SK-N-SH (cell line): ENCODE measurements at regions not wholly inside any gene's neighbourhood (a gene's known extent, or its start where the extent isn't known, plus 50 kb on each side); places are given as distances from the start of the nearest gene placed in this dataset.

Experiments used
- CTCF ChIA-PET: fragments of 300-600, 350-600 bp; formaldehyde crosslinking; extraction: SDS; loops from one replicate; lab custom pipeline; 2021; lab: Yijun Ruan, JAX
- POLR2A ChIA-PET: fragments of 350-600 bp; sonication (Branson Sonifier 250); formaldehyde crosslinking; extraction: SDS; loops from one replicate; lab custom pipeline; 2020; ENCODE audit warnings: antibody characterized with exemption, inconsistent platforms; lab: Yijun Ruan, JAX
- DNase-seq: peaks from one replicate; pipeline ENCODE4 v3.0.0; 2012
- H2AFZ ChIP-seq: fragments of 200-600 bp; sonication (generic); 2 replicates; pipeline ENCODE4 v1.8.1; 2016; ENCODE audit warnings: antibody characterized with exemption, mild to moderate bottlenecking, low read depth
- H3F3A ChIP-seq: fragments of 200-600 bp; sonication (generic); replicated peaks from 2 replicates; pipeline ENCODE3; 2016; ENCODE audit warnings: antibody characterized with exemption, mild to moderate bottlenecking; ENCODE audit not compliant: insufficient read depth
- H3K27ac ChIP-seq, 2 experiments: fragments of 200-500 bp in 1 of 2; fragments of 200-600 bp in 1 of 2; sonication (Bioruptor generic) in 1 of 2; sonication (generic), shearing (Covaris generic) in 1 of 2; 2 replicates each; pipeline versions ENCODE4 v1.5.1 to v1.6.1; 2014 to 2016; ENCODE audit warnings: low read depth in 2 of 2, inconsistent platforms in 1 of 2, low read length in 1 of 2, mild to moderate bottlenecking in 1 of 2, mixed read lengths in 1 of 2
- H3K27me3 ChIP-seq: fragments of 200-600 bp; sonication (generic), shearing (Covaris generic); 2 replicates; pipeline ENCODE4 v1.6.1; 2016; ENCODE audit warnings: mixed run types; ENCODE audit not compliant: insufficient read depth
- H3K36me3 ChIP-seq, 2 experiments: fragments of 200-500 bp in 1 of 2; fragments of 200-600 bp in 1 of 2; sonication (Bioruptor generic) in 1 of 2; sonication (generic) in 1 of 2; replicated peaks in 1 of 2; 2 replicates each; pipeline versions ENCODE3 to v1.5.1; 2014 to 2016; ENCODE audit warnings: low read length in 1 of 2, mild to moderate bottlenecking in 1 of 2; ENCODE audit not compliant: insufficient read depth in 2 of 2, control insufficient read depth in 1 of 2
- H3K4me1 ChIP-seq, 2 experiments: fragments of 200-500 bp in 1 of 2; fragments of 200-600 bp in 1 of 2; sonication (Bioruptor generic) in 1 of 2; sonication (generic), shearing (Covaris generic) in 1 of 2; 2 replicates each; pipeline versions ENCODE4 v1.5.1 to v1.6.1; 2014 to 2016; ENCODE audit warnings: low read depth in 1 of 2, low read length in 1 of 2, mixed run types in 1 of 2; ENCODE audit not compliant: insufficient read depth in 2 of 2, control insufficient read depth in 1 of 2
- H3K4me2 ChIP-seq: fragments of 200-600 bp; sonication (generic), shearing (Covaris generic); 2 replicates; pipeline ENCODE4 v1.6.1; 2017; ENCODE audit warnings: mixed run types
- H3K4me3 ChIP-seq, 2 experiments: fragments of 200-500 bp in 1 of 2; fragments of 200-600 bp in 1 of 2; sonication (Bioruptor generic) in 1 of 2; sonication (generic), shearing (Covaris generic) in 1 of 2; 2 replicates each; pipeline versions ENCODE4 v1.5.1 to v1.8.1; 2014 to 2016; ENCODE audit warnings: low read depth in 2 of 2, inconsistent platforms in 1 of 2, low read length in 1 of 2, mild to moderate bottlenecking in 1 of 2, mixed read lengths in 1 of 2, moderate library complexity in 1 of 2
- H3K79me2 ChIP-seq: fragments of 200-600 bp; sonication (generic); 2 replicates; pipeline ENCODE4 v1.8.1; 2017; ENCODE audit warnings: mild to moderate bottlenecking; ENCODE audit not compliant: insufficient read depth
- H3K9ac ChIP-seq: fragments of 200-600 bp; sonication (generic); 2 replicates; pipeline ENCODE4 v1.6.1; 2017; ENCODE audit warnings: mixed run types
- H3K9me2 ChIP-seq: fragments of 200-600 bp; sonication (generic); 2 replicates; pipeline ENCODE4 v1.6.1; 2017; ENCODE audit warnings: mixed run types
- H3K9me3 ChIP-seq: fragments of 200-600 bp; sonication (generic); 2 replicates; pipeline ENCODE4 v1.6.1; 2017; ENCODE audit warnings: mixed run types, mild to moderate bottlenecking, moderate library complexity
- H4K20me1 ChIP-seq: fragments of 200-600 bp; sonication (generic); 2 replicates; pipeline ENCODE4 v1.6.1; 2017; ENCODE audit warnings: mild to moderate bottlenecking, mixed run types; ENCODE audit not compliant: insufficient read depth
- CHD2 ChIP-seq: fragments of 150-350 bp; IDR thresholded peaks from 2 replicates; pipeline ENCODE4 v1.6.1; 2018; ENCODE audit warnings: low read length; ENCODE audit not compliant: partially characterized antibody
- ELF1 ChIP-seq: IDR thresholded peaks from 2 replicates; pipeline ENCODE4 v1.4.0; 2012
- EP300 ChIP-seq, 2 experiments: IDR thresholded peaks; 2 replicates each; pipeline versions ENCODE4 v1.4.0 to v1.6.1; 2012; ENCODE audit warnings: borderline replicate concordance in 1 of 2, low read depth in 1 of 2, low read length in 1 of 2
- EZH2phosphoT487 ChIP-seq: fragments of 200-600 bp; sonication (generic); IDR thresholded peaks from 2 replicates; pipeline ENCODE4 v1.6.1; 2017; ENCODE audit warnings: low read depth, mixed run types, mild to moderate bottlenecking, antibody characterized with exemption, moderate library complexity, borderline replicate concordance
- FOSL2 ChIP-seq: IDR thresholded peaks from 2 replicates; pipeline ENCODE4 v1.4.0; 2012; ENCODE audit warnings: low read depth, mild to moderate bottlenecking, moderate library complexity, borderline replicate concordance
- FOXJ3 ChIP-seq: sonication (generic); formaldehyde crosslinking; IDR thresholded peaks from 2 replicates; pipeline ENCODE4 v1.5.1; 2020; ENCODE audit warnings: mild to moderate bottlenecking, missing genetic modification reagents
- GABPA ChIP-seq: IDR thresholded peaks from 2 replicates; pipeline ENCODE4 v1.4.0; 2012; ENCODE audit warnings: low read depth, mild to moderate bottlenecking
- GATA2 ChIP-seq: sonication (generic); formaldehyde crosslinking; IDR thresholded peaks from 2 replicates; pipeline ENCODE4 v1.5.0; 2020; ENCODE audit warnings: mild to moderate bottlenecking, missing genetic modification reagents
- IRF3 ChIP-seq: fragments of 150-350 bp; IDR thresholded peaks from 2 replicates; pipeline ENCODE4 v1.6.1; 2016; ENCODE audit warnings: mild to moderate bottlenecking, low read depth, low read length
- MAX ChIP-seq: IDR thresholded peaks from 2 replicates; pipeline ENCODE4 v1.4.0; 2012; ENCODE audit warnings: low read depth
- NFIC ChIP-seq: IDR thresholded peaks from 2 replicates; pipeline ENCODE4 v1.4.0; 2012; ENCODE audit warnings: borderline replicate concordance
- POLR2AphosphoS5 ChIP-seq: IDR thresholded peaks from 2 replicates; pipeline ENCODE4 v1.6.1; 2012; ENCODE audit warnings: low read depth, low read length
- RCOR1 ChIP-seq: fragments of 150-350 bp; IDR thresholded peaks from 2 replicates; pipeline ENCODE4 v1.6.1; 2017; ENCODE audit warnings: antibody characterized with exemption, low read length
- REST ChIP-seq: IDR thresholded peaks from 2 replicates; pipeline ENCODE4 v1.6.1; 2012; ENCODE audit warnings: mild to moderate bottlenecking, low read depth, low read length, moderate library complexity
- RXRA ChIP-seq: IDR thresholded peaks from 2 replicates; pipeline ENCODE4 v1.4.0; 2012; ENCODE audit warnings: low read depth, mild to moderate bottlenecking, borderline replicate concordance
- SIN3A ChIP-seq: IDR thresholded peaks from 2 replicates; pipeline ENCODE4 v1.6.1; 2012; ENCODE audit warnings: low read depth, mild to moderate bottlenecking, low read length, moderate library complexity, borderline replicate concordance
- SMC3 ChIP-seq: IDR thresholded peaks from 2 replicates; pipeline ENCODE4 v1.6.1; 2012; ENCODE audit warnings: low read depth, low read length, improper control_type of control experiment
- TAF1 ChIP-seq: IDR thresholded peaks from 2 replicates; pipeline ENCODE4 v1.6.1; 2012; ENCODE audit warnings: low read depth, mild to moderate bottlenecking, low read length, moderate library complexity, borderline replicate concordance
- TCF12 ChIP-seq: IDR thresholded peaks from 2 replicates; pipeline ENCODE4 v1.4.0; 2012
- USF1 ChIP-seq: IDR thresholded peaks from 2 replicates; pipeline ENCODE4 v1.4.0; 2012; ENCODE audit warnings: low read depth, borderline replicate concordance
- WGBS: methylation state at CpG from one replicate; pipeline ENCODE4 v1.1.6; 2017; ENCODE audit warnings: low lambda C conversion rate; 5-methylcytosine and 5-hydroxymethylcytosine counted together
- TF ChIP-seq, protein P1 (sequence below): IDR thresholded peaks from 2 replicates; pipeline ENCODE4; 2012

DNA sequence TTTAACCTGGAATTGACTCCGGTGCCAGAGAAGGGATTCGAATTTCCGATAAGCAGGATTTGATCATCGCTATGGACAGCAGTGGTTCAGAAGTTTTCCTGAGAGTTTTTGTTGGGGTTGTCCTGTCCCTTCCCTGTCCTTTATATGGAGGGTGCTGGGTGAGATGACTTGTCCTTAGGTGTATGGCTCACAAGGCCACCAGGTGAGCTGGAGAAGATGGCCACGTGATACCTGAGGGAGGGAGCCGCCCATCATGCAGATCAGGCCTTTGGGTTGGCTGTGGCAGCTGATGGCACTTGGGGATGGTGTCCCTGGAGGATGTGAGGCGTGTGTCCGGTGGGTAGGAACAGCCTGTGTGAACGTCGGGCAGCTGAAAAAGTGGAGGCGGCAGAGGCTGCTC, 187.7 kb downstream of the PTPN20 start:
- H3K27me3 ChIP-seq, result no peaks in the 10 kb centered on the region
- POLR2A ChIA-PET, result no interaction called here
- no peaks in the 10 kb centered on the region for H4K20me1 ChIP-seq
- H3K9me3 ChIP-seq, result no peaks in the 10 kb centered on the region
- no peaks in the 10 kb centered on the region for H3K4me1 ChIP-seq
- H3K27ac ChIP-seq, result no peak overlapping the region
- H3K4me2 ChIP-seq, result no peak overlapping the region
- no peaks in the 10 kb centered on the region for H3K9me2 ChIP-seq
- CTCF ChIA-PET, result interaction anchor here (0.7 kb wide), 1 partner anchor 11 kb away, joined by 3 read pairs; no protein-coding TSS in a partner anchor
- no peak for DNase-seq
- WGBS, result 56% methylated on average over 11 of the region's 11 CpGs
- H3K36me3 ChIP-seq, result no peaks in the 10 kb centered on the region
- H2AFZ ChIP-seq, result no peak overlapping the region
- TF ChIP-seq GATA2 (CRISPR knock-in tag) (no peak), CHD2 (no peak), SMC3 (no peak), POLR2AphosphoS5 (no peak), EP300 (IDR thresholded peaks at IDR 0.05; ENCODE audit: borderline replicate concordance in 1 of 2, low read depth in 1 of 2, low read length in 1 of 2) (no peak), NFIC (no peak), RXRA (no peak), USF1 (no peak), TCF12 (no peak), MAX (no peak), GABPA (no peak), FOSL2 (no peak), FOXJ3 (no peak), IRF3 (no peak)
- no peaks in the 10 kb centered on the region for H3K79me2 ChIP-seq
- no peaks in the 10 kb centered on the region for H3F3A ChIP-seq
- H3K4me3 ChIP-seq, result no peak overlapping the region
- H3K9ac ChIP-seq, result no peak overlapping the region

- H3K4me3 ChIP-seq, result no peak overlapping the region
- no peaks in the 10 kb centered on the region for H3K9me2 ChIP-seq
- CTCF ChIA-PET, result interaction anchor here (0.7 kb wide), 1 partner anchor 10 kb away, joined by 3 read pairs; no protein-coding TSS in a partner anchor
- no peak overlapping the region for H3K27ac ChIP-seq
- WGBS, result 54% methylated on average over 7 of the region's 7 CpGs
- no peaks in the 10 kb centered on the region for H3F3A ChIP-seq
- POLR2A ChIA-PET, result no interaction called here
- no peaks in the 10 kb centered on the region for H3K79me2 ChIP-seq
- H3K27me3 ChIP-seq, result no peaks in the 10 kb centered on the region
- H4K20me1 ChIP-seq, result no peaks in the 10 kb centered on the region
- H3K4me2 ChIP-seq, result no peak overlapping the region
- H2AFZ ChIP-seq, result no peak overlapping the region
- no peak for DNase-seq
- no peaks in the 10 kb centered on the region for H3K36me3 ChIP-seq
- no peak overlapping the region for H3K9ac ChIP-seq
- H3K9me3 ChIP-seq, result no peaks in the 10 kb centered on the region
- no peaks in the 10 kb centered on the region for H3K4me1 ChIP-seq
- no peak for TF ChIP-seq REST
- no peak for TF ChIP-seq GABPA
- TF ChIP-seq TAF1, result no peak
- TF ChIP-seq SIN3A, result no peak
- no peak for TF ChIP-seq NFIC
- TF ChIP-seq, protein P1, sequence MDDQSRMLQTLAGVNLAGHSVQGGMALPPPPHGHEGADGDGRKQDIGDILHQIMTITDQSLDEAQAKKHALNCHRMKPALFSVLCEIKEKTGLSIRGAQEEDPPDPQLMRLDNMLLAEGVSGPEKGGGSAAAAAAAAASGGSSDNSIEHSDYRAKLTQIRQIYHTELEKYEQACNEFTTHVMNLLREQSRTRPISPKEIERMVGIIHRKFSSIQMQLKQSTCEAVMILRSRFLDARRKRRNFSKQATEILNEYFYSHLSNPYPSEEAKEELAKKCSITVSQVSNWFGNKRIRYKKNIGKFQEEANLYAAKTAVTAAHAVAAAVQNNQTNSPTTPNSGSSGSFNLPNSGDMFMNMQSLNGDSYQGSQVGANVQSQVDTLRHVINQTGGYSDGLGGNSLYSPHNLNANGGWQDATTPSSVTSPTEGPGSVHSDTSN, result no peak
- TF ChIP-seq RCOR1, result no peak
- TF ChIP-seq TCF12, result no peak
- TF ChIP-seq ELF1, result no peak
- TF ChIP-seq POLR2AphosphoS5, result no peak
- no peak for TF ChIP-seq EZH2phosphoT487
- TF ChIP-seq MAX, result no peak
Measured at GRCh38 chr10:47099474-47099873, 188.2 kb downstream of the PTPN20 start.
